HG03103 (cell line): ENCODE measurements at regions not wholly inside any gene's neighbourhood (a gene's known extent, or its start where the extent isn't known, plus 50 kb on each side); places are given as distances from the start of the nearest gene placed in this dataset.

Source experiments
- ATAC-seq: cut with Tn5 transposase; IDR thresholded peaks from one replicate; pipeline ENCODE4 v1.9.1; 2021; ENCODE audit warnings: low read depth; ENCODE audit not compliant: unreplicated experiment

DNA sequence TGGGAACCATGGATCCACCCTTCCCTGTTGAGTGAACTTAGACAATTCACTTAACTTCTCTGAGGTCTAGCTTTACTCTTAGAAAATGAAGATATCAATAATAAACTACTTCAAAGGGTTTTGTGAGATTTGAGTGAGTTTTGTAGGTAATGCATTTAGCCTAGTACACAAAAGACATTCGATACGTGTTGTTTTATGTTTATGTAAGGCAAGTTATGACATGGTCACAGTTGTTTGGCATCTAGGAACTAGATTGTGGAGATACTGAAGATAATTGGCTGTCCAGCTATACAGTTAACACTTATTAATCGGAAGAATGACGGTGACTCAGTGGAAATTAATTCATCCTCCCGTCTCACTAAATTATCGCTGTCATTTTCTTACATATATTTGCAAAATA, 1781.1 kb upstream of the TENM3 start:
- ATAC-seq, result no peak

DNA sequence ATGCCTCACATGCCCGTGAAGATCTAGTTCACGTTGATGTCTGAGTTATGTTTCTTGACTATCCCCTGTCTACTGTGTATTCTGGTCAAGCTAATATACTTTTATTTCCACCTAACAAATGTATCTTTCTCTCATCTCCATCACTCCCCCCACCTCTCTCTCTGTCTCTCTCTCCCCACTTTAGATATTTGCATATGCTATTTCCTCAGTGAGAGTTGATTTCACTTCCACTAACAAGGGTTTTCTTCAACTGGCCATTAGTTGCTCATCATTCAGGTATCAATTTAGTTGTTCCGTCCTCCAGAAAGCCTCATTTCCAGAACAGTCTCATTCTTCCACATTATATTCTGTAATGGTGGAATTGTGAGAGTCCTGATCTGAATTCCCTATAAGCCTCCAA, 1777.8 kb upstream of the TENM3 start:
- no peak for ATAC-seq

DNA sequence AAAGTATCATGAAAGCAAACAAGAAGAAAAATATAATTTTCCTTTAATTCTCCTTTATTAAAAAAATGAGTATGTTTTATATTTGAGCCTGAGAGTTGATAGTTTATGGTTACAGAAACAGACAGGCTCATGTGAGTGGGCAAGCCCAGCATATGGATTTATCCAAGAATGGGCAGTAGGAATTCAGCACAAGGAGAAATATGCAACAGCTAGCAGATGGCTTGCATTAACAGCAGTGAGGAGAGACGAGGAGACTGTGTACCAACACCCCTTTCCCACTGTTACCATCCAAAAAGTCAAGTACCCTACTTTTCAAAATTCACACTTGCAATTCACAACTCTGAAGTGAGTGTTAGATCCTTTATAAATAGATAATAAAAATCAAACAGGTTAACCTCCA, 1760.2 kb upstream of the TENM3 start:
- no peak for ATAC-seq

DNA sequence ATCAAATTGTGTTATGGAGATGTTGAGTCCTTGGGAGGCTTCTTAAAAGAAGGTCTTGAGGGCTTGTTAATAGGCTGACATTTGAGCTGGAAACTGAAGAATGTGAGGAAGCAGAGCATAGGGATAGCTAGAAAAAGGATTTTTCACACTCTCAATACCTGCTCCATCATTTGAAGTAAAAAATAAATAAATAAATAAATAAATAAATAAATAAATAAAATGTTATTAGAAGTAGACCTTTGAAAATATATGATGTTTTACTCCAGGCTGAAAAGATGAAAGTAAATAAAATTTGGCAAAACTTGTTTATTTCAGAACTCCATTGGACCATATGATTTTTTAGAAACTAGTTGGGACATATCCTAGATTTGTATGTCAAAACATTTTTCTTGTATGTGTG, 1757.8 kb upstream of the TENM3 start:
- no peak for ATAC-seq

DNA sequence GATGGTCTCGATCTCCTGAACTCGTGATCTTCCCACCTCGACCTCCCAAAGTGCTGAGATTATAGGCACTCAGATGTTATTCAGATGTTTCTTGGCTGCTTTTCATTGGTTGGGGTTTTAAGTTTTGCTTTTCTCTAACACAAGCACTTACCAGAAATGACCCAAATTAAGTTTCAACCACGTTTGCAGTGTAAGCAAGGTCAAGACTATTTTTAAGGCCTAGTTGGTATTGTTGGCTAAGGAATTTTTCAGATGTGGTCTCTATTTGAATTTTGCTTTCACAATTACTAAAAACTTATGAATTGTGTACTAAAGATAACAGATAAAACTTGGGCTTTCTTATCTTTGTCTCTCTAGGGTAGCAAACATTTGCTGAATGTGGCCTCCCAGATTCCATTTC, 1756.9 kb upstream of the TENM3 start:
- no peak for ATAC-seq

DNA sequence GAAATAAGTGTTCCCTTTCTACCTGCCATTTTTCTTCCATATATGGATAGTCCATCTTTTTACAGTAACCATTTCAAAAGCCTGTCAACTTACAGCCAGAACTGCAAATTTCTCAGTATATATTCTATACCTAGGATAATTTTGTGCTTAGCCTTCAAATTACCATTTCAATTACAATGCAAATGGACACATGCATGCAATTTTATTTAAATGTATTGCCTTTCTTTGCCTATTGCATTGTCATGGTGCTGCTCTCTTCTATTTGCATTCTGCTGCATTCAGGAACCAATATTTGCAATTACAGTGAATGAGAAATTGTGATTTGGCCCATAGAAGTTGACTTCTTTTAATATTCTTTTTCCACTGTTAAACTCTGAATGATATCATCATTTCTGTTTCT, 1753.4 kb upstream of the TENM3 start:
- no peak for ATAC-seq

DNA sequence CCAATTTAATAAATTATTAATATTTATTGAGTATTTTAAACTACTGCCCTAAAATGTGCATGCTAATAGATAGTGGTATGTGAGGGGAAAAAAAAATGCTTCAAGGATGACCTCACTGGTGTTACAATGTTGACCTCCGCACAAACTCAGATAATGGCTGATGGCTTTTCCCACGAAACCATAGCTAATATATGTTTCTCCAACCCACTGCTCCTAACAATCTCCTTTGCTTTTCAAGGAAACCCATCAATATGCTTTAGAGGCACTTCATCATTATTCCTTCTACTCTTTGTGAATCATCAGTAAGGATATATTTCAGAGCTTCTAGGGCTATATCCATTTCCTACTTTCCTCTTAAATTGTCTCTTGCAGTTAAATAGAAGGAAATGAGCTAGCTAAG, 1752.0 kb upstream of the TENM3 start:
- ATAC-seq, result no peak

DNA sequence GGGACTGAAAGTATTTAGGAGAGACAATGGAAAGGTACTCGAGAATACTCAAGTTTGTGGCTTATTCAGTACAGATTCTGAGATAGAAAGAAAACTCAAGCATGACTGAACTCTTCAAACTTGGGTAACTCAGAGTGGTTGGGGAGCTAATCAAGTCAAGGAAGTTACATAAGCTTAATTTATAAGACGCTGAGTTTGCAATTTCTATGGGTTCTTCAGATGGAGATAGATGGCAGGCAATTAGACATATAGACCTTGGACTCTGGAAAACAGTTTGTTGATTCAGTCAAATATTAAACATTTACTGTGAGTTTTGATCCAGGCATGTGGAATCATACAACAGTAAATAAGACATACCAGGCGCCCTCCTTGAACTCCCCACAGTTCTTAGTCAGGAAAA, 1749.9 kb upstream of the TENM3 start:
- no peak for ATAC-seq

DNA sequence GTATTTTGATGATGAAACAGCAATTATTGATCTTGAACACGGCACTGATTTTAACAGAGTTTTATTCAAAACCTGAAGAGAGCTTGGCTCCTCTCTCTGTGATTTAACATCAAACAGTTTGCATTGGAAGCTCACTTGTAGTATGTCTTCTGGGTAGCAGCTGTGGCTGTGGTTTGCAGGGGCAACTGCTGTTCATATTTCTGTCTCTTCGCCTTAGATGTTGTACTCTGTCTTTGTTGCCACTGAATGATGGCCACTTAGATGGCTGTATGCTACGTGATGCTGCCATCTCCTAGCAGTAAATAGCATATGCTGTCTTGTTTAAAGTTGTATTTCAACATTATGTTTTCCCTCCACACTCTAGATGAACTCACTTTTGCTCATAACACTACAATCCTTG, 1743.0 kb upstream of the TENM3 start:
- ATAC-seq, result no peak

DNA sequence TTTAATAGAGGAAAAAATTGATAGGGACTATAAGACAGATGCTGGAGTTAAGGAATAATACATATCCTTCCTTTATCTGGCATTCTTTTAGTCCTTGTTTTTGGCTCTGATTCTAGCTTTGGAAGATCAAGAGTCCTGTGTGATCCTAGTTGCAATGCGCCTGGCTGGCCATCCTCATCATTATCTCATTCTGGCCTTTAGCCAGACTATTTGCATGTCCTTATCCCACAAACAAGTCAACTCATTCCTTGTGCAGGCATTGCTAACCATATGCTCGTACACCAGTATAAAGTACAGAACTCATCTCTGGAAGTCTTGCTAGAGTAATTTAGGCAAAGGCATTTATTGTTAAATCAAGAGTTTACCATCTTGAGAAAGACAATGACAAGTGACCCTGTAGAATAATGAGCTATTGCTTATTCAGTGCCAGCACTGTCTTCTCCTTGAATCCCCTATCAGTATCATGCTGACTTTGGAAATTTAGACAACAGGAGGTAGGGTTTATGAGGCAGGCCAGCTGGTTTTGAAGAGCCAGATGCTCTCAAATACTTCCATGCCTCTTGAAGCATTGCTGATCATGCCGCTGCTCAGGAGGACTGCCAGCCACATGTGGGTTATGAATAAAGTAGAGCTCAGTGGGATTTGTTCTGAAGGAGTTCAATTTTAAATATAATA, 1730.3 kb upstream of the TENM3 start:
- no peak for ATAC-seq

DNA sequence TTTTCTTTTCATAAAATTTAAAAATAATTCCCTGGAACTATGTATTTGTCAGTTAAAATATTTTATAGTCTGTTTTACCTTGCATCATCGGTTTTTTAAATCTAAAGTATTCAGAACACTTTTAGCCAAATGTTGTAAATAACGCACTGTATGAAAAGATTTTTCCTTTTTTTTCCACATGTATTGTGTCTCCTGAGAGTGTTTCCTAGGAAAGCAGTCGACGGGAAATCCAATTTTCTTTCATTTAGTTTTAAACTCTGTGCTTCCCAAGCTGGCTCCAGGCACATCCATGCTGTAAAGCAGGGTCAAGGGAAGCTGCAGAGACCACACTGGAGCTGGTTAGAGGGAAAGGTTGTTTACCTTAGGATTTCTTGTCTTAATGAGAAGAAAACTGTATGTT, 1724.3 kb upstream of the TENM3 start:
- no peak for ATAC-seq

DNA sequence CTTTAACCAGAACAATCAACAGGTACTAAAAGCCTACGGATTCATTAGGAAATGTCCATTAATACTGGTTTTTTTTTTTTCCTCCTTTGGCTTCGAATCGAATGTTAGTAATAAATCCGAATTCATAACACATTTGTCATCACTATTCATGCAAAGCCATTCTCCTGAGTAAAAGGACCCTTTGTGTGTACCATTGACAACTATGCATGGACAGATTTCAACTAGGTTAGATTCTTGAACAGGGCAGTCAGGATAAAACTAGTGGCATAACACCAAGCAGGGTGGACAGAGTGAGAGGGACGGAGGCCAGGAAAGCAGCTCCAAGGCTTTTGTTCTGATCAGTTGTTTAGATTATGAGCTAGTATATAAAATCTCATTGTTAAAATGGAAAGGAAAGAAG, 1722.0 kb upstream of the TENM3 start:
- ATAC-seq, result no peak

DNA sequence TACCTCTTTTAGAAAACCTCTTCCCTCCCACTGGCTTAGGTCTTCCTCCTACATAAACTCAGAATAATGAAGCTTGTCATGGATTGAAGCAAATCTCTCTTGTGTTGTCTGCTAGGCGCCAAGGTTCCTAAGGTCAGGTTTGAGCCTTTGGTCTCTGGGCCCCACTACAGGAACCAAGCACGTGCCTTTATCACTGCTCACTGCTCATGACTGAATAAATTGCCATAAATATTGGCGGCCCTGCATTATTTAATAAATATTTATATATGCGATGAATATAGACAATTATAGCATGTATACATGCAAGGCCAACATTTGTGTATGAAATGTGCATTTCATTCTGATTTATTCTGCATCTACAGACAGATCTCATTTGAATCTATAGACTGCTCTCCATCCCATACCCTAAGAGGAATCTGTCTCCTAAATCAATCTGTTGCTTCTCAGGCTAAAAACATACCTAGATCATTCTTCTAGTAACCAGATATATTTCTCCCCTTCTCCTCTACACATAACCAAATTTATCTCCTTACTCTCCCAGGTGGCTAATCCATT, 1717.6 kb upstream of the TENM3 start:
- ATAC-seq, result no peak

DNA sequence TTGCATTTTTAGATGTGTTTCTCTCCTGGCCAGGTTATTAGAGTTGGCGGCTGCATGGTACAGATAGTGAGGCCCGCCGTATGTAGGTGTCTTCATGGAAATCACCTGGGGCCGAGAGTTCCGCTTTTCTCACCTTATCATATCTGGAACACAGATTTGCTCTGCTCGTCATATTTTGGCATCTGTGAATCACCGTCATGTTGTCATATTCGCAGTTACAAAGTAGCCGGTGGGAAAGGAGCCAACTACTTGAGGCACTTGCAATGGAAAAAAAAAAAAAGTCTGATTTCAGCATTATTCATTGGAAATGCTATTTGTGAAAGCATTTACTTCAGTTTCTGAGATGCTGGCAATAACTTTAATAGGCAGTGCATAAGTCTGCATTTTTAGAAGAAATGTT, 1715.2 kb upstream of the TENM3 start:
- ATAC-seq, result no peak

DNA sequence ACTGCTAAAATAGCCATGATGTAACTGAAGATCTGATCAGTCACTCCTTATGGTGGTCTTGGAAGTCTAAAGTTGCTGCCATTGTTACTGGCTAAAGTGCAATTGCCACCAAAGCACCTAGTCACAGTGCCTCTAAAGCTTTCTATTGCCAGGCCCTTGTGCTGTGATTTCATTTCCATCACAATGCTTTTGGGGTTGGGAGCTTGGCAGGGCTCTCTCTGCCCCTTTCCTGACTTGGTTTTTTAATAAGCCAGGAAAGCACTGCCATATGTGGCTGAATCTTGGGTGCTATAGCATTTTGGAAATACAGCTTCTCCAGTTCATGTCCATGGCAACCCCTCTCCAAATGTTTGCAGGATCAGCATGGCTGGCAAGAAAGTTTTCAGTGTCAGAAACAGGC, 1712.4 kb upstream of the TENM3 start:
- ATAC-seq, result no peak

DNA sequence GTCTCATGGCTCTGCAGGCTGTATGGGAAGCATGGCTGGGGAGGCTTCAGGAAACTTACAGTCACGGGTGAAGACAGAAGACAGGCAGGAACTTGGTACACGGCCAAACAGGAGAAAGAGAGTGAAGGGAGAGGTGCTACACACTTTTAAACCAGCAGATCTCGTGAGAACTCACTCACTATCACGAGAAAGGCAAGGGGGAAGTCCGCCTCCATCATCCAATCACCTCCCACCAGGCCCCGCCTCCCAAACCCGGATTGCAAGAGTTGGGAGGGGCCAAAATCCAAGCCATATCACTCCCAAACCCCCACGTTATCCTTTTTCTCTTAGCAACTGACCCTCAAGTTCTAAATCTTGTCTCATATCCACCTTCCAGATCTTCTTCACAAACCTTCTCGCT, 1710.5 kb upstream of the TENM3 start:
- no peak for ATAC-seq

DNA sequence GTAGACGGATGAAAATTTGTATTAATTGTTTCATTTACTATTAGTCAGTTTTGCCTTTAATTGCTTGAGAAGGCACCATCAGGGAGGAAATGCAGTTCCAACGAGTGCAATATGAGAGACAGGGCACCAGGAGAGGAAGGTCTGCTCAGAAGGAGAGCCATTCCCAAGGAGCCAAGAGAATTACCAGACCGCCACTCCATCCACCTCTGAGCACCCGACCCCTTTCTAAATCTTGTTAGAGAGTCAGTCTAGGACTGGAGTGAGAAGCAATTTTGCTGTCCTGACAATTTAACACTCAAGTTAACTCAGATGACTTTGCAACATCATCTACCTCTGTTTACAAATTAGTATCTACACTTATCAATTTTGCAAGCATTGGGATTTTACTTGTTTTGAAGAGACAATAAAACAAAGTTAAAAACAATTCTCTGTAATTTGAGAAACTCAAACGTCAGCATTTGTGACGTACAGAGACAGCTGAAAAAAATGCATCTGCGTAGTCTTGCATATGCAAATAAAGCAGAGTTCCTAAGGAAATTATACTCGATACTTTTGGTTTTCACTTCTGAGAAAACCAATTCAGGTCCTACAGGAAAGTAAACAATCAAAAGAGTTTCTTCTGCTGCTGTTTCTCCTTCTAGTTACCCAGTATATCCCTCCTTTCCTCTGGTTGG, 1704.7 kb upstream of the TENM3 start:
- no peak for ATAC-seq

DNA sequence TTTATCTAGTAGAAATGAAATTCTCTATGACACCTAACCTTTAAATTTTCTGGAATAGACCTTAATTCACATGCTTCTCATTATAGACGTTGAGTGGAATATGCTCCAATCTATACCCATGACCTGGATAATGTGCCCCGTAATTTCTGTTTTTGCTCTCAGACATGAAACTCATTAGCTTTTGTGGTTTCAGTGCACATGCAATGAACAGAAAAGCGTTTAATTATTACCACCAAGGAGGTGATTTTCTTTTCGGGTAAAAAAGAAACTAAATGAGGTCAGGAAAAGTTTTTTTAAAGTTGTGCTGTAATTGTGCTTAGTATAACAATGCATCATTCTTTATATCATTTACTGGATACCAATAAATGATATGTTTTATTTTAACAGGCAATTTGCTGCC, 1703.9 kb upstream of the TENM3 start:
- ATAC-seq, result no peak

DNA sequence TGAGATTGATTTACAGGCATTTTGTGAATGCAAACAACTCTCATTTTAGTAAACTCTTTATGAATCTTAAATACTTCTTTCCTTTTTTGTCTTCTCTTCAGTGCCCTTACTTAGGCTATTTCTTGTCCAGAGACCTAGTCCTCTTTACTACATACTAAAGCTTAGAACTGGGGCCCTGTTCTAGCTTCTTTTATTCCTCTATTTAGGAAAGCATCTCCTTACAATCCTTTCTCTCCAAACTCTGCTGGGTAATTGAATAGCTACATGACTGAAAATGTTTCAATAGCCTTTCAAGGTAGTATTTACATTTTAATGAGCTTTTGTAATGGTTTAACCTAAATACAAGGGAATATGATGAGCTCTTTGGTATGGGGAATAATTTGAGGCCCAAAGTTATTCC, 1701.5 kb upstream of the TENM3 start:
- no peak for ATAC-seq

DNA sequence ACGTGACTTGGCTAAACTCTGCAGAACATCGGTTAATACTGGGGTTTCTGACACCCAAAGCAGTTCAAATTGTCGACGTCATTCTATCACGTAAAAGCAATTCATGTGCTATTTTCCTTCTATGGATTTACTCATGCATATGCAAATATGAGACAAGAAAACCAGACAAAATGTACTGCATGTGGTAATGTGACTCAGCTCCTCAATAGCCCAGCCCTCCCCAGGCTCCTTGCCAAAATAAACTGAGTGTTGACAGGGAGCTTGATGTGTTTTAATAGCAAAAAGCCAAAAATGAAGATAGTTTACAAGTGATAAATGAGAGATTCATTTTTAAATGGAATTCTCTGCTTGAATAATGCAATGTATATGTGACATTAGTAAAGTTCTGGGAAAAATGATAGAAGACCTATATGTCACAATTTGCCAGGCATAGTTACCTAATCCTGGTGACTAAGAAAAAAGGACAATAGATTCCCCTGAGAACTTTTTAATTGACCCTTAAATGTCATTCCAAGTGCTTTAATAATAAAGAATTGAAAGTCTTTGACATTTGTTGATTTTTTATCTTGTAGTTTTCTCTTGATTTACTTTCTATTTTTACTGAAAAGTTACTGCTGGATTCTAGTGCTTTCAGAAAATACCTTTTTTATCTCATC, 1700.6 kb upstream of the TENM3 start:
- no peak for ATAC-seq

DNA sequence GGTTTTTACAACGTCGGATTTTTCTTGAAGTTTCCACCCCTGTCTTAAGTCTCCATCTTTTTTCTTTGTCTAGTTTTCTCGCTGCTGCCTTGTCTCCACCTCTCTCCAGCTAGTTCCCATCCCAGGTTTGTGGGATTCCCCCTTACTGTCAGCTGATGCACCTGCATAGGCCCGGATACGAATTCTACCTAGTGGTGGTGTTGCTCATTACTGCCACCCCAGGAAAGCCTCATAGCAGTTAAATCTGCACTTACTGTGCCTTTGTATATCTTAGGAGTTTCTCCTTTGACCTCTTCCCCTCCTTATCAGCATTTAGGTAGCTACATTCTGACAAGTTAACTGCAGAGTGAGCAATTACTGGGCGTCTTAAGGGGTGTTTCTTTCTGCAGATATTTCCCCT, 1693.1 kb upstream of the TENM3 start:
- no peak for ATAC-seq

DNA sequence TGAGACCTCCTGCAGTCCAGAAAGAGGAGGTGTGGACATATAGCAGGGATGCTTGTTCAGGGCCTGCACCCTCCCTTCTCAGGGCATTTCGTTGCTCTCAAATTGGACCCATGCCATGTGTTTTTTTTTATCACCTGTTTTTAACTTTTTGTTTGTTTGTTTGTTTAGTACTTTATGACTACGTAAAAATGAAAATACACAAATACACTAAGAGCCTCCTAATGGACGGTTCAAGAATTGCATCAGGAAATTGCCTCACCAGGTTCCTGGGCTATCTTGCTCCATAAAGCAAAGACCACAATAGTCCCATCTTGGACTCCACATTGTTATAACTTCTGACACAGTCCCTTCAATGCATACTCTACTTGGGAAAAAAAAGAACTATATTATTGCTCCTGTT, 1685.9 kb upstream of the TENM3 start:
- no peak for ATAC-seq
